ENCODE measurements at regions not wholly inside any gene's neighbourhood (a gene's known extent, or its start where the extent isn't known, plus 50 kb on each side); places are given as distances from the start of the nearest gene placed in this dataset.
"Not testable (repeated sequence)": the region's sequence is repeated elsewhere in the genome, so short reads cannot be mapped to it uniquely, and the experiment has no call there.

DNA sequence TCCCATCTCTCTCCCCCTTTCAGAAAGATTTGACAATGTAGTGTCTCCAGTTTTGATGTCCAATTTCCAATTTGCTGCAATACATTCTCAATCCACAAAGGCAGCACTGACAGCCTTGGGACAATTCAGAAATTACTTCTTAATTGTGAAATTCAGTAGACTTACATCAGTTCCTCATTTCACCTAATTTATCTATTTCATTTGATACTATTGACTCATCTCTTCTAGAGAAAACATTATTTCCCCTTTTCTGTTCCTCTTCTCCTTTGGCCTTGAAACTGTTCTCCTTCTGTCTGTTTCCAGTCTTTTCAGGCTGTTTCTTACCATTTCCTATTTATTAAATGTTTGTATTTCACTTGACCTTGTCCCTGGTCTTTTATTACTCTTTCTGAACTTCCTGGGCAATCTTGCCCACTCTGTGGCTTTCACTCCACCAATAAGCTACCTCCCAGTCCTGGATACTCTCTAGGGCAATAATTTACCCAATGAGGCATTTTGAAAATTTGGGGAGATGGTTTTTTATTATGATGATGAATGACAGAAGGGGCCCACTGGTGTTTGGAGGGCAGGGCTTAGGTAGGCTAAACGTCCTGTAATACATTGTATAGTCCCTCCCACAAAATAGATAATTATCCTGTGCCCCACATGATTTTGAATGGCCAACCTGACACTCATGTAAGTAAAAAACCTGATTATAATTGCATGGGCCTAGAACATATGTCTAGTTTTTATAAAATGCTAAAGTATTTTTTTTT, 498.0 kb upstream of the BOD1L1 start:
- no peak for DNase-seq

DNA sequence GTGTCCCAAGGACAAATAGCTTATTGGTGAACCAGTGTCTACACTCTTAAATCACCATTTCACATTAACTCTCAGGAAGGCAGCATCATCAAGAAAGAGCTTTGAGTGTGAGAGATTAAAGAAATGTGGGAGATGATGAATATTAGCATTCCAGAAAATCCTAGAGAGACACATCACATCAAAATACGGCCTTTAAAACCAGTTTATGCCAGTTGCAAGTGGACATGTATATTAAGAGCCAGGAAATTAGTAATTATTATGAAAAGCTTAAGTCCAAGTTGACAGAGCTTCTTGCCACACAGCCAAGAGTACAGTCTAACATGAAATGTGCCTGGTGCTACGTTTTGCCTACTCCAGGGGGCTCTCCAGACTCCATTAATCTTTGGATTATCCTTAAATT, 503.0 kb upstream of the BOD1L1 start:
- DNase-seq = no peak

DNA sequence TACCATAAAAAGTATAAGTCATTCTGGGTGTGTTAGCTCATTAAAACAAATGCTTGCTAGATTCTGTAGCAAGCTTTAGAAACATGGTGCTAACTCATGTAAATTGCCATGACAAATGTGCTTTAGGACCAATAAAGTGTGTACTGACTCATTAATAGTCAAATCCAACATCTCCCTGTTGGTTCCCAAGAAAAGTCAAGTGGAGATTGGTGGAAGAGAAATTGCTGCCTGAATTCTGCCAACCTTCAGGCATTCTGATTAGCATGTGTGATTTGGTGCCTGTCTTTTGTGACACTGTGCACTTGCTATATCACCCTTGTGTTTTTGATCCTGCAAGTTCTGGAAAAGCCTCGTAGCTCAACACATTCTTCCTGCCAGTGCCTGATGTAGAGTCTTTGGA, 503.8 kb upstream of the BOD1L1 start:
- no peak for DNase-seq

DNA sequence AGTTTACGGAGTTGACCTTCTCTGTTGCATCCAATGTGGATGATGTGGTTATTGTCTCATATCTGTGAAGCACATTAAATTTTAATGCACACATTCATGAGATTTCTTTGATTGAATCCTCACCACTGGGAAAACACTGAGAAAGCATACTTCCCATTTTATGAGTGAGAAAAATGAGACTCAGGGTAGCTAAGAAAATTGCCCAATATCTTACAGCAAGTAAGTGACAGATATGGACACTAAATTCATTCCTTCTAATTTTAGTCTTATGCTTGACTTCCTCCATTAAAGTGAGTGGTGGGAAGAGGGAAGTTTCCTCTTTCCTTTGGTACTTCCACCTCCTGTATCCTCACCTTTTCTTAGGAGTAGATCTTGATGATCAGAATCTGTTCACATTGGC, 504.8 kb upstream of the BOD1L1 start:
- DNase-seq = no peak

DNA sequence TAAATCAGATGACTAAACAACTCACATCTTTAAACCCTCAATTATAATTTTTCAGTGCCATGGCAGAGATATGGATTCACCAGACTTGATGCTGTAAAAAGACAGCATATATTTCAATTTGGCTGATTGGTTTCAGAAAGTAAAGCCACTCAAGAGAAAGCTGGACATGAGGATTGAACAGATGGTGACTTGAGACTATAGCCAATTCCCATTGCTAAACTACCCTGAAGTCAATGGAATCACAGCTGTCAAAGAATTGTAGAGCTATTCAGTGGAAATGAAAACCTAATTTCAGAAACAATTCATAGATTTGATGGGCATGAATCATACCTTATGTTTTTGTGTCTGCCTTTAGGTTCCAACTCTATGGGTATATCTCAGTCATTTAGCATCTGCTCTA, 510.6 kb upstream of the BOD1L1 start:
- DNase-seq = no peak

DNA sequence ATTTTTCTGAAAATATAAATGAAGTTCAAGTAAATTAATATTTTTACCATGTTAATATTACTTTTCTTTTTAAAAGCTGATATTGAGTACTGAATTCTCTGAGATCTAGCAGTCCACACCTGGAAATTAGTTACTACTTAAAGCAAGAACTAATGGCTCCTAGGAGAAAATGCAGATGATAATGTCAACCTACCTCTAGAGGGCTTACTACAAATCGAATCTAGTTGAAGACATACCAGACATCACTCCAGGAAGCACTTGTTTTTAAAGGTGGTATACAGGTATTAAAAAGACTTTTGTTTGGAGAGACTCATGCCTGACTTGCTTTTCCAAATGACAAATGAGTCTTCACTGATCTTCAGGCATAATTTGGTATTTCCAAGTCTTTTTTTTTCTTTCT, 516.4 kb upstream of the BOD1L1 start:
- DNase-seq = no peak

DNA sequence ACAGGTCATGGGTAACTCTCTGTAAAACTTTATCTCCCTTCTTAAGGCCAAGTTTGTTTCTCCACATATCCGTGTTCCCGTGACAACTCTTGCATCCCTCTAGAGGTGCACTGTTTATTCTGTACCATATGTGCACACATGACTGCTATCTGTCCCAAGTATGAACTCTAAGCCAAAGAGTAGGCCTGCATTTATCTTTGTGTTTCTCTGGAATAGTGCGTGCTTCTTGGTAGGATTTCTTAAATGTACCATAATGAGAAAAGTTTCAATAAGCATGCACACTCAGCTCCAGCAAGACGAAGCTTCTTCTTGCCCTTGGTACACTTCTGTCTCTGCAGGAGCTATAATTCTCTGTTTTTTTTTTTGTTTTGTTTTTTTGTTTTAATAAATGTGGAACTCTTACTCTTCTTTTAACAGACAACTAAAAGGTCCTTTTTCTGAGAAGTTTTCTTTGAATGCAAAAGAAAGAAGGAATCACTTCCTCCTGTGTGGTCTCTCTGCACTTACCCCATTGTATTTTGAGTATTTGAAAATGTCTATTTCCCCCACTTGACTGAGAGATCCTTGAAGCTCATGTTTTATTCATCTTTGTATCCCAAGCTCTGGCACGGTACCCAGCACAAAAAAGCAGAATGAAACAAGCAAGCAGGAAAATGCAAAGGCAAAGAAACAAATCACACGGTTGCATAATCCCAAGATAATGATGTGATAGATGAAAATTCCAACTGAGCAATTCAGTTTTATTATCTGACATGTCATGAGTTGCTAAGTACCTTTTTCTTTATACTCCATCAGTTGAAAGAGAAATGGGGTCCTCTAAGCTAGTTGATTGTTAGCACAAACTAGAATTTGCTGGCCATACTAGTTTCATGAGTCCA, 521.9 kb upstream of the BOD1L1 start:
- DNase-seq = no peak

DNA sequence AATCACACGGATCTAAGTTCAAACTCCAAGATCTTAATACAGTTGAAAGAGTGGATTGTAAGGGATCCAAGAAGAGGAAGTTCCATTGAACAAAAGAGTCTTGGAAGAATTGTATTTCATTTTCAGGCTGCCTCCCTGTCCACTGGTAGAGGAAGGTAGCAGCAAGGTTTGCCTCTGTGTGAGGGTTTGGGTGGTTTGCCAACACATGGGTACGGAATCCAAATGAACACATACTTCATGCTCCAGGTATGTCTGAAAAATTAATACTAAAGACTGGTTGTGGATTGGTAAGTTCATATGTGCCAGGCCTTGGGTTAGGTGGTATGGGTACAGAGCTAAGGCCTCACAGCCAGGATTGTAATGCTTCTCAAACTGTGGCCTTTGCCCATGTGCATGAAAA, 523.6 kb upstream of the BOD1L1 start:
- DNase-seq = no peak

DNA sequence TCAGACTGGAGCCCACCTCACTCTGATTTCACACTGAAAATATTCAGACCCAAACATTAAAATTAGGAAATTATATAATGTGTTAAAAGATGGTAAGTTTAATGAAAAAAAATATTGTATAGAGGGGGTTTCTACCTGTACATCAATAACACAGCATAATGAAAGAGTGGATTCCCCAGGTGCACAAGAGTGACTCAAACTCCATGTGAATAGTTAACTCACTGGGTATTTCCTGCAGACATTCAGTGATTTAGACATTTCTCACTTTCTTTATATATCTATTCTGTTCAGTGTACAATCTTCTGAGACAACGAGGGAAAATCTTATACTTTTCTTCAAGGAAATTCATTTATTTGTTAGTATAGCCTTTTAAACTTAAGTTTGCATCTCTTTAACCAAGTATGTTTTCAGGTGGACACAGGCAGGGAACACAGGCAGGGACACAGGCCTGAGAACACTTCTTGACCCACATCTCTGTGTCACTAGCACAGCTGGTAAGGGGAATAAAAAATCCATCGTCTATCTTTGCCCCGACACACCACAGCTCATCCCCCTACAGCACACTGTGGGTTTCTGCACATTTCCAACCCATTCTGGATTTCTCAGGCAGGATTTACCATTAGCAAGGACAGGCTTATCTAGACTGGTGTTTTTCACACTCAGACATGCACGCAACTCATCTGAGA, 525.5 kb upstream of the BOD1L1 start:
- no peak for DNase-seq

DNA sequence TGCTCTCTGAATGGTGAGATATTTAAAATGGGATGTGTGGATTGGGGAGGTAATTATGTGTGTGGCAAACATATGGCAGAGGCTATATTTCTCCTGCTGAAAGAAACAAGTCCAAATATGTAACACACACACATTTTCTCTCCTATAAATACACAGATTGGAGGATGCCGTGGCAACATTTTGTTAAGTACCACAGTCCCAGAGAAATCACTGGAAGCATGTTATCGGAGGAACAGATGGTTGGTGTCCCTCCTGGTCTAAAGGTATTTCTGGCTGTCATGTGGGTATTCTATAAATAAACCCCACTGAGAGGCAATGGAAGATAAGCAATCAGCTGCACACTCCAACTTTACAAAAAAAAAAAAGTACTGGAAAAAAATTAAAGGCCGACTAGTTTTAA, 528.3 kb upstream of the BOD1L1 start:
- no peak for DNase-seq

DNA sequence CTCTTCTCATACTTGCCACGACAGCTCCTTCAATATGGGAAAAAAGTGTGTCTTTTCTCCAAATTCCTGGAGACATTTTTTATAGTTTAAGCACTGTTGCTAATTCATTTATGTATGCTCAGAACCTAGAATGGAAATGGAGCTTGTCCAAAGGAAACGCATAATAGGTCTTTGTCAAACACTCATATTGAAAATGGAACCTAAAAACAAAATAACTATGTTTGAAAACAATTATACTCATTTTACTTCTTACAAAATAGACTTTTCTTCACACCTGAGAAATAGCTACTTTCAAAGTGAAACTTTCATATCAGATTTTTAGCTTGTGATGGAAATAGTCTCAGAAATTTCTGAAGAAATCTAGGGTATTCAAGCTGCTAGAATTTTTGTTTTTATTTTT, 529.7 kb upstream of the BOD1L1 start:
- DNase-seq = no peak

DNA sequence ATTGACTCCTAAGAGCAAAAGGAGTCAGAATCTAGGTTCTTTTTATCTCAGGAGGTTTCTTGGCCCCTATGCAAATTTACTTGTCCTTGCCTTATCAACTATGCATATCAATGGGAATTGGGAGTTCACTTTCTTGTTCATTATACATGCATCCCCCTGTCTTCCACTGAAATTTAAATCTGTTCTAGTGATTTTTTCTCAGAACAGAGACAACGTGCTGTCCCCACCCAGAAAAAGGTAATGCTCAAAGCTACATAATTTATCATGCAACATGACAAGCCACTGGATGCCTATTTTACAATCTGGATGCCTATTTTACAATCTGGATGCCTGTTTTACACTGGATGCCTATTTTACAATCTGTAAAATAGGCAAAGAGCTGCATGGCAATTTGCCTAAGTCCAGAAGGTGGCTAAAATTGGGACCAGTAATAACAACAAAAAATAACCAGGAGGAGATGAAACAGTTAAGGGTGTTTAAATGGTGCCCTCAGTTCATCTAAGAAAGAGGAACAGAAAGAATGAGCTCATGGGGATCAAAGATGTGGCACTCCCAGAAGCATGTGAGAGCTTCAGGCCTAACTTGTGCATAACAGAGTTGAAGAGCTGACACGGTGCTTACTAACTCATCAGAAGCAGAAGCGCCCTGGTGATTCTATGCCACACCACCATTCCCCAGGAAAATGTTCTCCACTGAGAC, 537.8 kb upstream of the BOD1L1 start:
- no peak for DNase-seq

DNA sequence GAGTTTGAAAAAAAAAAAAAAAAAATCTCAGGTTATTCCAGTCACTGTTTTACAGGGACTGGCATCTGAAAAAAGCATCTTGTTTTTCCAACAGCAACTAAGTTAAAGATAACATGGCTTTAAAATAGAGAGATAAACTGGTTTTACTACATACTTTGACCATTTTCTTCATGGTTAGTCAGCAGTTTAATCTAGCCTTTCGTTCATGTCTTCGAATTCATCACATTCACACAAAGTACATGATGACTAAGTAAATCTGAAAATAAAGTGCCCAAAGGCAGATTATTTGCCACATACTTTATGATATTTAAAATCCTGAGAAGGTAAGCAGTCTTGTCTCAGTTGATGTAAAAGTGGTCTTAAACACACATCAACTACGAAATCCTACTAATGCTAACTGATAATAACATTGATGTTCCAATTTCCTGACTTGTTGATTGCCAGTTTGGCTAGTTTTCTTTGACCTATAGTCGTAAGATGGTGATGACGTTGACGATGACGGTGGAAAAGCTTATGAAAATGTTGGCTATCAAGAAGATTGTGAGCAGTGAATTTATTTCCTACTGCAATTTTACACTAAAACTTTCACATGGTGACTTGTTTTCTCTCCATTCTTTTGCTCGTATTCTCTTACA, 540.5 kb upstream of the BOD1L1 start:
- DNase-seq = no peak

DNA sequence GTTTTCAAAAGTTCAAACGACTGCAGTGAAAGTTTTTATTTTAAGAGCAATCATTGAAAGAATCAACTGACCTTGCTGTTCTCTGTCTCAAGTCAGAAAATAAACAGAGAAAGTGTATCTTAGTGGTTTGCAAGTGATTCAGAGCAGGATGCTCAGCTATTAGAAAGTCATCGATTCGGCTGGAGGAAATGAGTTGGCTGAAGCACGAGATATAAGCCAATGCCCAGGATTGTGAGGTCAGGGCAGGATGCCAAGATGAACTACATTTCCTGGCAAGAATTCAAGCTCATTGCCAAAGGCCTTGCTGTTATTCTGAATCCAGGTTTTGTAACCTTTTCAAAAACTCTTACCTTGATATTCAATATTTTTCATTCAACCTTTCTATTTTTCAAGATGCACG, 541.4 kb upstream of the BOD1L1 start:
- no peak for DNase-seq

DNA sequence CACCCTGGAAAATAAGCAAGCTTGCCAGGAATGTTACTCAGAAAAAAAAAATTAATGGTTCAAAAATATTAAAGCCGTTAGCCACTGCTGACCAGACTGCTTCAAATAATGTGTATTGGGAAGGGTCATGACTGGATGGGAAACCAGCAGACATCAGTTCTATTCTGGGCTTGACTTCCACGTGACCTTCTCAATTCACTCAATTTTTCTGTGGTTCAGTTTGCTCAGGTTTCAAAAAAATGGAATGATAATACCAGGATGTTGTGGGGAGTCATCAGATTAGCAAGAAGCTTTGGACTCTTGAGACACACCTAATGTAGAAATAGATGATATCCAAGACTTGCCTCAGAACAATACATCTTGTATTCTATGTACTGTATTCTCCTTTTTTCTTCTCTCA, 541.9 kb upstream of the BOD1L1 start:
- no peak for DNase-seq

DNA sequence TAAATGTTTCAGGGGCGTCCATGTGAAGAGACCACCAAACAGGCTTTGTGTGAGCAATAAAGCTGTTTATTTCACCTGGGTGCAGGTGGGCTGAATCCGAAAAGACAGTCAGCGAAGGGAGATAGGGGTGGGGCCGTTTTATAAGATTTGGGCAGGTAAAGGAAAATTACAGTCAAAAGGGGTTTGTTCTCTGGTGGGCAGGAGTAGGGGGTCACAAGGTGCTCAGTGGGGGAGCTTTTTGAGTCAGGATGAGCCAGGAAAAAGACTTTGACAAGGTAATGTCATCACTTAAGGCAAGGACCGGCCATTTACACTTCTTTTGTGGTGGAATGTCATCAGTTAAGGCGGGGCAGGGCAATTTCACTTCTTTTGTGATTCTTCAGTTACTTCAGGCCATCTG, 542.4 kb upstream of the BOD1L1 start:
- DNase-seq = not testable (repeated sequence)

DNA sequence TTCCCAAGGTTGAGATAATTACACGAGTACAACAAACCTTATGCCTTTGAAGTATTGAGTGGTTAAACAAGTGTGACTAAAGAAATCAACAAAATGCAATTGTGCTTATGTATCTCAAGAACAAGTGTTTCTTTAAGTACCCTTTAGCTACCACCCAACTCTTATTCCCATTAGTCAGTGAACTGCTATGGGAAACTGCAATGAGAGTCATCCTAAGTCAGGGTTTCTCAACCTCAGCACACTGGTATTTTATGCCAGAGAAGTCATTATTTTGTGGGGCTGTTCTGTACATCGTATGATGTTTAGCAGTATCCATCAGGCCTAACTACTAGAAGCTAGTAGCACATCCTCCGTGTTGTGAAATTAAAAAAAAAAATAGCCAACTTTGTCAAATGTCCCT, 549.1 kb upstream of the BOD1L1 start:
- no peak for DNase-seq

DNA sequence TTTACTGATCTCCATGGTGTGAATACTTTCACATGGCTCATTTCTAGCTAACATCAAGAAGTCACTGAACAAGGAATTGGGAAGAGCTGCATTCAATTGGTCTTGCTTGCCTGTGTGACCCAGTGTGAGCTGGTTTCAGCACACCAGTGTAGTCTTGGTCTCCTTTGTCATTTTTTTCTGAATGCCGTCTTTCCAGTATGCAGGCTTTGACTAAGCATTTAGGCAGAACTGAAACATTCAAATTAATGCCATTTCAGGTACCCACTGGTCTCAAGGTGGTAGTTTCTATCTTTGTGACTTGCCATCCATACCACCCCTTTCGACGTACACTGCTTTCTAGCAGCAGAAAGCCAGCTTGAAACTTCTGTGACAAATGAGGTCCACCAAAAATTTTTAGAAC, 550.5 kb upstream of the BOD1L1 start:
- DNase-seq = no peak

DNA sequence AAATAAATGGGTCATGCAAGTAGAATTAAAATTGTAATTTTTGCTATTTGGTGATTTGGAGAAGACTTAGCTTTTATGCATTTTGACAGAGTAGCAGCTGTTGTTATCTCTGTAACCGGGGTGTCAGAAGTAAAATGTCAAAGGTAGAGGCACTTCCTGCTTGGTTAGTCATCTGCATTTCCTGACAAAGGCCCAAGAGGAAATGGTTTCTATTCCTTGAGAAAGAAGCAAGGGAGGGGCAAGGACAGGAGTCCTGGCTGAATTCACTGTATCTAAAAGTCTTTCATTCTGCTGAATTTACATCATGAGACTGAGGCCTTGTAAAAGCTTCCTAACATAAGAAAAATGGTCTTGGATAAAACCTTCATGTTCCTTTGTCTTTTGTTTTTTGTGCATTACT, 550.9 kb upstream of the BOD1L1 start:
- no peak for DNase-seq

DNA sequence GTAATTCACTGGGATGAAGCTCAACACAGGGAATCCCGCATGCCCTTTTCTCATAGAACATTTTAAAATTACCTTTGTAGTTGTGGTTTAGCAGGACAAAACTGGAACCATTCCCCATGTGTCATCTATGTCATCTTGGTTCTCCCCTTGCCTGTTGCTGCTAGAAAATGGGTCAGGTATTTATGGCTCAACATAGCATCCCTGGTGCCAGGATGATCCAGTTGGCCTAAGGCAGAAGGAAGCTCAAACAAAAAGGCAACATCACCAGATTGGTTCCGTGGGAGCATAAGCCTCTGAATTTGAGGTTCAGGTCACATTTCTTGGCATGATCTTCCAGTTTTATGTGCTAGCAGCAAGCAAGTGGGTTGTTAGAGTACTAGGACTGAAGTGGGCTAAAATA, 552.6 kb upstream of the BOD1L1 start:
- no peak for DNase-seq

DNA sequence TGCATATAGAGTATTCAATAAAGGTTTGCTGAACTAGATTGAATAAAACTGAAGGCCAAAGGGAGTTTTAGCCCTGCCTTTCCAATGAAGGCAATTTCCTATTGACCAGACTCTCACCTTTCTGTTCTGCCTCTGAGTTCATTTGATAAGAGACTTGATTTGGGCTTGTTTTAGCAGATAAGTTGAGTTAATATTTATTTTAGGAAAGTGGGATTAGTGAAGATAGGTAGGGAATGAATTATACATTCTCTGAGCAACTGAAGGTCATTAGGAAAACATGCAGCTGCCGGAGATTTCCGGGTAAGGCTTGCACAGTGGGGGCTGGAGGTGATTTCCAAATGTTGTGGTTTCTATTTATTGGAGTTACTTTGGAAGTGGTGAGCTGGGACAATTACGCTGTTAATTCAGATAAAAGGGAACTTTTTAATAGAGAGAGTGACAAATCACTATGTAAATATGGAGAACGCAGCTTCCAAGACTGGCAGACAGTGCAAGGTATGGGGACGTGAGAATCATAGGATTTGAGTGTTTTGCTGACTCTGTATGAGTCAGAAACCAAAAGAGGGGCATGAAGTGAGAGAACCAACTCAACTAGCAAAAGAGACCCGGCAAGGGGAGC, 553.6 kb upstream of the BOD1L1 start:
- no peak for DNase-seq

DNA sequence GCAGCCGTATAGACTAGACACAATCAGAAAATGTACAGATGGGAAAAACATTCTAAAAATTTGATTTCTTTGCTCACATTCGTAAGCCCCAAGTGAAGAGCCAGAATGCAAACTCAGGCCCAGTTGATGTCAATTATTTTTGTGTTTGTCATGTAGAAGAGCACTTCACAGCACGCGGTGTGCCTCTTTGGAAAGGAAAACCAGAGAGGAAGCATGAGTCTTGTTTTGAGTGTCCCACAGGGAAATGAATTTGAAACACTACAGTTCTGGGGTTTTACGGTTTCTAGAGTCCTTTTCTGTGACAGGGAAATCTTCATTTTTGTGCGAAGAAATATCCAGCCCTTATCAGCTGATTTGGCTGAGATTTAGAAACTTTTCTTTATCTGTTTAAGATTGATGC, 554.6 kb upstream of the BOD1L1 start:
- DNase-seq = no peak
